ENCODE measurements at regions not wholly inside any gene's neighbourhood (a gene's known extent, or its start where the extent isn't known, plus 50 kb on each side); places are given as distances from the start of the nearest gene placed in this dataset.

DNA sequence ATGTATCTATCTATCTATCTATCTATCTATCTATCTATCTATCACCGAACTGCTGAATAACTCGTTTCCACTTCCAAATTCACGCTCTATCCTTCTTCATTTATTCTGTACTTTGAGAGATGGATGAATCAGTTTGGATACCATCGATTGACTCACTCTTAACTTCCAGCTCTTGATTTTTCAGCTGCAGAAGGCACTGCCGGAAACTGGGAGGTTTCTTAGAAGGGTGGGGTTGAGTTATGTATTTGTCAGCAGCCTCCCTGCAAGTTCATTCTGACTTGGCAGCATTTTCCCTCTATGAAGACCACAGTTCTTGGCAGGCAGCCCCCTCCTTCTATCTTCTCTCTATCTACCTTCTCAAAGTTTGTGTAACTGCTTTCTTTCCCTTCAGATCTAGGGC, 112.0 kb upstream of the MAGEB18 start:
- no peak for TF ChIP-seq CTCF (IDR thresholded peaks at IDR 0.05)
- TF ChIP-seq HMGXB4 (CRISPR knock-in tag; IDR thresholded peaks at IDR 0.05) = no peak
- TF ChIP-seq ZNF121 (CRISPR knock-in tag; IDR thresholded peaks at IDR 0.05) = no peak
- no peak for TF ChIP-seq NFE2L1 (CRISPR knock-in tag; IDR thresholded peaks at IDR 0.05)
